Muscle of back (tissue), 3 donors: ENCODE measurements at regions not wholly inside any gene's neighbourhood (a gene's known extent, or its start where the extent isn't known, plus 50 kb on each side); places are given as distances from the start of the nearest gene placed in this dataset.
"Not testable (repeated sequence)": the region's sequence is repeated elsewhere in the genome, so short reads cannot be mapped to it uniquely, and the experiment has no call there.

Source experiments
- DNase-seq, 3 donors: peaks; one replicate each; pipeline versions ENCODE4 v3.0.0 to v3.0.0-alpha.2; 2013

GRCh38 chr18:38718365-38718901 is 1152.8 kb upstream of the CELF4 start:
- no peak for DNase-seq

- no peak for DNase-seq
Measured at GRCh38 chr18:38709122-38709521, 1143.5 kb upstream of the CELF4 start.

GRCh38 chr18:38706373-38706772 is 1140.8 kb upstream of the CELF4 start:
- DNase-seq: no peak

- DNase-seq: no peak
Measured at GRCh38 chr18:38698088-38698487, 1132.5 kb upstream of the CELF4 start.

- DNase-seq: peak in 1 of 3 donors; percentile 1
Measured at GRCh38 chr18:38695559-38696280, 1130.1 kb upstream of the CELF4 start.

GRCh38 chr18:38693104-38693503 is 1127.5 kb upstream of the CELF4 start:
- no peak for DNase-seq

GRCh38 chr18:38690626-38691025 is 1125.0 kb upstream of the CELF4 start:
- DNase-seq: no peak

GRCh38 chr18:38688416-38688815 is 1122.8 kb upstream of the CELF4 start:
- no peak for DNase-seq

- DNase-seq: no peak
Measured at GRCh38 chr18:38670486-38670885, 1104.9 kb upstream of the CELF4 start.

- no peak for DNase-seq
Measured at GRCh38 chr18:38664929-38665328, 1099.3 kb upstream of the CELF4 start.

GRCh38 chr18:38663682-38664081 is 1098.1 kb upstream of the CELF4 start:
- DNase-seq: no peak

GRCh38 chr18:38663270-38663669 is 1097.7 kb upstream of the CELF4 start:
- DNase-seq: no peak

- DNase-seq: no peak
Measured at GRCh38 chr18:38654946-38655345, 1089.3 kb upstream of the CELF4 start.

GRCh38 chr18:38651736-38652135 is 1086.1 kb upstream of the CELF4 start:
- no peak for DNase-seq

- DNase-seq: no peak
Measured at GRCh38 chr18:38648179-38648578, 1082.6 kb upstream of the CELF4 start.

- no peak for DNase-seq
Measured at GRCh38 chr18:38646296-38646695, 1080.7 kb upstream of the CELF4 start.

GRCh38 chr18:38644875-38645641 is 1079.5 kb upstream of the CELF4 start:
- no peak for DNase-seq

- no peak for DNase-seq
Measured at GRCh38 chr18:38642711-38643110, 1077.1 kb upstream of the CELF4 start.

GRCh38 chr18:38639700-38640099 is 1074.1 kb upstream of the CELF4 start:
- not testable (repeated sequence) for DNase-seq

GRCh38 chr18:38635709-38636430 is 1070.3 kb upstream of the CELF4 start:
- peak in 2 of 3 donors; percentile 27 to 58 for DNase-seq

GRCh38 chr18:38634117-38634516 is 1068.5 kb upstream of the CELF4 start:
- no peak for DNase-seq

GRCh38 chr18:38633333-38633732 is 1067.7 kb upstream of the CELF4 start:
- DNase-seq: no peak
